Upper lobe of right lung (tissue), 1 donor: ENCODE measurements at regions not wholly inside any gene's neighbourhood (a gene's known extent, or its start where the extent isn't known, plus 50 kb on each side); places are given as distances from the start of the nearest gene placed in this dataset.

Source experiments
- ATAC-seq: fragments of 200-7000 bp; cut with Tn5 transposase; one replicate; pipeline ENCODE4 v1.9.1; 2020; ENCODE audit warnings: mild to moderate bottlenecking, moderate library complexity
- DNase-seq: peaks from one replicate; pipeline ENCODE4 v3.0.0-alpha.2; 2020
- H3K27ac ChIP-seq: fragments of 200-600 bp; one replicate; pipeline ENCODE4 v1.8.0; 2022
- H3K27me3 ChIP-seq: fragments of 200-600 bp; one replicate; pipeline ENCODE4 v1.8.0; 2022; ENCODE audit warnings: mild to moderate bottlenecking
- H3K36me3 ChIP-seq: fragments of 200-600 bp; one replicate; pipeline ENCODE4 v1.8.0; 2022
- H3K4me1 ChIP-seq: fragments of 200-600 bp; one replicate; pipeline ENCODE4 v1.8.0; 2022
- H3K4me3 ChIP-seq: fragments of 200-600 bp; one replicate; pipeline ENCODE4 v1.8.0; 2022; ENCODE audit warnings: mild to moderate bottlenecking
- H3K9me3 ChIP-seq: fragments of 200-600 bp; one replicate; pipeline ENCODE4 v1.8.0; 2022
- intact Hi-C: fragments of 100-400 bp; cut with DNase I; formaldehyde crosslinking; loops from one replicate; pipeline ENCODE4 v1.11.0; 2022
- TF ChIP-seq, protein P1 (sequence below): fragments of 200-600 bp; IDR thresholded peaks from one replicate; pipeline ENCODE4 v1.8.0; 2022; ENCODE audit warnings: antibody characterized with exemption
- donor health status: DM: no; HTN: yes; CAD: no; lungs with severe emphysema.

DNA sequence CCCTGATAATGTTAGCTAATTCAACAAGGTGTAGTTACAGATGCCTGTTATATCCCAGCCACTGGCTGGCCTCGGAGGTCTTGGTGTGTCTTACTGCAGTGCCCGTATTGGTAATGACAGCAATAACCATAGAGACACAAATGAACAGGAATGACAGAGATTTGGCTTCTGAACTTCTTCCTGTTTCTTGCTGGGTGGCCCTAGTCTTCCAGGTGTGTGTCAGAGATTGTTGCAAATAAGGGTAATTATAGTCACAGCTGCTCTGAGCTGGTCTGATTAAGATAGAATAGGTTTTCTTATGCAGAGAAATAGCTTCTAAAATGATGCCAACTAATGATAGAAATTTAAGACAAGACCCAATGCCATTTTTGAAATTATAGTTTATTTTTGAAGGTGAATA is 64.1 kb upstream of the MAD2L1 start:
- DNase-seq (no peak), ATAC-seq (no peak)
- no peak overlapping the region for H3K4me3 ChIP-seq
- H3K4me1 ChIP-seq: no peaks in the 10 kb centered on the region
- no peaks in the 10 kb centered on the region for H3K27me3 ChIP-seq
- no peaks in the 10 kb centered on the region for H3K9me3 ChIP-seq
- TF ChIP-seq, protein P1, sequence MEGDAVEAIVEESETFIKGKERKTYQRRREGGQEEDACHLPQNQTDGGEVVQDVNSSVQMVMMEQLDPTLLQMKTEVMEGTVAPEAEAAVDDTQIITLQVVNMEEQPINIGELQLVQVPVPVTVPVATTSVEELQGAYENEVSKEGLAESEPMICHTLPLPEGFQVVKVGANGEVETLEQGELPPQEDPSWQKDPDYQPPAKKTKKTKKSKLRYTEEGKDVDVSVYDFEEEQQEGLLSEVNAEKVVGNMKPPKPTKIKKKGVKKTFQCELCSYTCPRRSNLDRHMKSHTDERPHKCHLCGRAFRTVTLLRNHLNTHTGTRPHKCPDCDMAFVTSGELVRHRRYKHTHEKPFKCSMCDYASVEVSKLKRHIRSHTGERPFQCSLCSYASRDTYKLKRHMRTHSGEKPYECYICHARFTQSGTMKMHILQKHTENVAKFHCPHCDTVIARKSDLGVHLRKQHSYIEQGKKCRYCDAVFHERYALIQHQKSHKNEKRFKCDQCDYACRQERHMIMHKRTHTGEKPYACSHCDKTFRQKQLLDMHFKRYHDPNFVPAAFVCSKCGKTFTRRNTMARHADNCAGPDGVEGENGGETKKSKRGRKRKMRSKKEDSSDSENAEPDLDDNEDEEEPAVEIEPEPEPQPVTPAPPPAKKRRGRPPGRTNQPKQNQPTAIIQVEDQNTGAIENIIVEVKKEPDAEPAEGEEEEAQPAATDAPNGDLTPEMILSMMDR: no peak
- H3K27ac ChIP-seq: no peak overlapping the region
- H3K36me3 ChIP-seq: no peaks in the 10 kb centered on the region
- intact Hi-C loops: no loop called here
